ENCODE measurements at regions not wholly inside any gene's neighbourhood (a gene's known extent, or its start where the extent isn't known, plus 50 kb on each side); places are given as distances from the start of the nearest gene placed in this dataset.

- TF ChIP-seq GATA2 (CRISPR knock-in tag; IDR thresholded peaks at IDR 0.05) (no peak), RAD21 (IDR thresholded peaks at IDR 0.05; ENCODE audit: low read length) (no peak)
These were observed 521.2 kb upstream of the TBX3 start for GRCh38 chr12:115204957-115205754.

All from SK-N-SH (cell line).